Endodermal cell (in vitro differentiated cells): ENCODE measurements at regions not wholly inside any gene's neighbourhood (a gene's known extent, or its start where the extent isn't known, plus 50 kb on each side); places are given as distances from the start of the nearest gene placed in this dataset.
A peak's percentile ranks its signal among the peaks of the same experiment; 100 is the strongest.

Experiments
- DNase-seq: peaks from one replicate; pipeline ENCODE4 v3.0.0-alpha.2; 2017
- H3K27ac ChIP-seq: 2 replicates; pipeline ENCODE4 v1.5.1; 2013; ENCODE audit warnings: mild to moderate bottlenecking, low read depth, low read length, moderate library complexity
- H3K27me3 ChIP-seq: 2 replicates; pipeline ENCODE4 v1.6.1; 2013; ENCODE audit warnings: mild to moderate bottlenecking, low read length, moderate library complexity; ENCODE audit not compliant: insufficient read depth, control insufficient read depth, poor library complexity, severe bottlenecking
- H3K36me3 ChIP-seq: 2 replicates; pipeline ENCODE4 v1.7.0; 2013; ENCODE audit warnings: mild to moderate bottlenecking, low read length, moderate library complexity; ENCODE audit not compliant: control insufficient read depth, insufficient read depth
- H3K4me1 ChIP-seq: one replicate; pipeline ENCODE4 v1.7.0; 2013; ENCODE audit warnings: low read length; ENCODE audit not compliant: control insufficient read depth, insufficient read depth
- H3K4me3 ChIP-seq: 2 replicates; pipeline ENCODE4 v1.5.1; 2013; ENCODE audit warnings: mild to moderate bottlenecking, low read length, moderate library complexity
- H3K9ac ChIP-seq: 2 replicates; pipeline ENCODE4 v1.6.1; 2013; ENCODE audit warnings: mild to moderate bottlenecking, low read length, moderate library complexity; ENCODE audit not compliant: poor library complexity, severe bottlenecking; ENCODE audit errors: extremely low read depth
- H3K9me3 ChIP-seq: 2 replicates; pipeline ENCODE4 v1.6.1; 2013; ENCODE audit warnings: mild to moderate bottlenecking, low read length, moderate library complexity; ENCODE audit not compliant: control insufficient read depth
- H3K27ac Mint-ChIP-seq: 2 replicates; pipeline ENCODE4 v1.8.0; 2020; ENCODE audit warnings: mixed read lengths
- H3K27me3 Mint-ChIP-seq: 2 replicates; pipeline ENCODE4 v1.8.0; 2021; ENCODE audit warnings: mild to moderate bottlenecking, mixed read lengths; ENCODE audit not compliant: insufficient read depth
- H3K36me3 Mint-ChIP-seq: 2 replicates; pipeline ENCODE4 v1.8.0; 2020; ENCODE audit warnings: low read depth, mixed read lengths
- H3K4me1 Mint-ChIP-seq: 2 replicates; pipeline ENCODE4 v1.8.0; 2020; ENCODE audit warnings: mixed read lengths
- H3K4me3 Mint-ChIP-seq: 2 replicates; pipeline ENCODE4 v1.8.0; 2020; ENCODE audit warnings: mild to moderate bottlenecking, moderate library complexity, mixed read lengths
- H3K9me3 Mint-ChIP-seq: 2 replicates; pipeline ENCODE4 v1.8.0; 2020; ENCODE audit warnings: mild to moderate bottlenecking, mixed read lengths
- CTCF ChIP-seq: fragments of 200-600 bp; sonication (generic); conservative IDR thresholded peaks from 2 replicates; pipeline ENCODE4 v1.5.0; 2021; ENCODE audit warnings: antibody characterized with exemption, mild to moderate bottlenecking
- WGBS, 2 experiments: methylation state at CpG; one replicate each; pipeline versions ENCODE4 v1.1.5 to v1.1.7; 2013; ENCODE audit warnings: missing lambda C conversion rate in 2 of 2, mixed read lengths in 1 of 2; ENCODE audit not compliant: insufficient coverage in 1 of 2, insufficient read length in 1 of 2; 5-methylcytosine and 5-hydroxymethylcytosine counted together

DNA sequence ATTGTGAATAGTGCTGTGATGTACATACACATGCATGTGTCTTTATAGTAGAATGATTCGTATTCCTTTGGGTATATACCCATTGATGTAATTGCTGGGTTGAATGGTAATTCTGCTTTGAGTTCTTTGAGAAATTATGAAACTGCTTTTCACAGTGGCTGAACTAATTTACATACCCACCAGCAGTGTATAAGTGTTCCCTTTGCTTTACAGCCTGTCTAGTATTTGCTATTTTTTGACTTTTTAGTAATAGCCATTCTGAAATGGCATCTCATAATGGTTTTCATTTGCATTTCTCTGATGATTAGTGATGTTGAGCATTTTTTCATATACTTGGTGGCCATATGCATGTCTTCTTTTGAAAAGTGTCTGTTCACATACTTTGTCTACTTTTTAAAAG lies 54.5 kb upstream of the FAM78B start:
- H3K36me3 Mint-ChIP-seq: no peaks in the 10 kb centered on the region
- no peaks in the 10 kb centered on the region for H3K4me1 Mint-ChIP-seq
- no peak for TF ChIP-seq CTCF
- Histone ChIP-seq H3K9ac (no peak overlapping the region), H3K9me3 (peaks cover 37% of the 10 kb centered on the region), H3K4me1 (no peaks in the 10 kb centered on the region), H3K4me3 (no peak overlapping the region), H3K36me3 (no peaks in the 10 kb centered on the region), H3K27ac (no peak overlapping the region), H3K27me3 (no peaks in the 10 kb centered on the region)
- H3K4me3 Mint-ChIP-seq: no peak overlapping the region
- DNase-seq: no peak
- no peak overlapping the region for H3K27ac Mint-ChIP-seq
- peaks cover 14% of the 10 kb centered on the region for H3K9me3 Mint-ChIP-seq
- WGBS, 2 experiments: 91% methylated on average over 1 of the region's 1 CpG; no CpG with 5 or more reads in 1 of the 2 experiments
- H3K27me3 Mint-ChIP-seq: peaks cover 11% of the 10 kb centered on the region

GRCh38 chr1:166233750-166234366 lies 67.1 kb upstream of the FAM78B start:
- DNase-seq: peak; percentile 49
- Histone ChIP-seq H3K9ac (no peak overlapping the region), H3K27me3 (peaks cover 63% of the 10 kb centered on the region), H3K36me3 (no peaks in the 10 kb centered on the region), H3K9me3 (peaks cover 26% of the 10 kb centered on the region), H3K4me1 (no peaks in the 10 kb centered on the region), H3K27ac (no peak overlapping the region), H3K4me3 (no peak overlapping the region)
- 93% methylated on average over 6 of the region's 6 CpGs; no CpG with 5 or more reads in 1 of the 2 experiments for WGBS, 2 experiments
- Mint-ChIP-seq H3K36me3 (no peaks in the 10 kb centered on the region), H3K27ac (no peak overlapping the region), H3K4me1 (peaks cover 5% of the 10 kb centered on the region), H3K9me3 (peaks cover 18% of the 10 kb centered on the region), H3K27me3 (peaks cover 62% of the 10 kb centered on the region), H3K4me3 (no peak overlapping the region)
- no peak for TF ChIP-seq CTCF

GRCh38 chr1:166235728-166236127 lies 68.9 kb upstream of the FAM78B start:
- peaks cover 45% of the 10 kb centered on the region for H3K27me3 Mint-ChIP-seq
- 96% methylated on average over 2 of the region's 2 CpGs; no CpG with 5 or more reads in 1 of the 2 experiments for WGBS, 2 experiments
- H3K36me3 Mint-ChIP-seq: no peaks in the 10 kb centered on the region
- H3K4me3 ChIP-seq: no peak overlapping the region
- no peak overlapping the region for H3K4me3 Mint-ChIP-seq
- peaks cover 51% of the 10 kb centered on the region for H3K27me3 ChIP-seq
- H3K4me1 Mint-ChIP-seq: no peaks in the 10 kb centered on the region
- H3K4me1 ChIP-seq: no peaks in the 10 kb centered on the region
- TF ChIP-seq CTCF: no peak
- peaks cover 14% of the 10 kb centered on the region for H3K9me3 ChIP-seq
- no peak overlapping the region for H3K27ac Mint-ChIP-seq
- H3K9me3 Mint-ChIP-seq: peaks cover 15% of the 10 kb centered on the region
- no peaks in the 10 kb centered on the region for H3K36me3 ChIP-seq
- H3K27ac ChIP-seq: no peak overlapping the region
- H3K9ac ChIP-seq: no peak overlapping the region
- no peak for DNase-seq
